Kidney (tissue), 13 donors: ENCODE measurements at regions not wholly inside any gene's neighbourhood (a gene's known extent, or its start where the extent isn't known, plus 50 kb on each side); places are given as distances from the start of the nearest gene placed in this dataset.
A peak's percentile ranks its signal among the peaks of the same experiment; 100 is the strongest.
"Not testable (repeated sequence)": the region's sequence is repeated elsewhere in the genome, so short reads cannot be mapped to it uniquely, and the experiment has no call there.

Experiments used
- DNase-seq, 5 donors: peaks; one replicate each; pipeline ENCODE4 v3.0.0-alpha.2; 2013 to 2020
- FAIRE-seq: peaks from 2 replicates; lab custom pipeline; 2012; peaks lifted over from hg19 to GRCh38; lab: Jason Lieb, UNC
- H3K27ac ChIP-seq, 2 donors: one replicate each; pipeline ENCODE4 v1.7.0; 2013; ENCODE audit warnings: low read depth in 2 of 2, low read length in 2 of 2, inconsistent platforms in 1 of 2
- H3K27me3 ChIP-seq: one replicate; pipeline ENCODE4 v1.7.1; 2013; ENCODE audit warnings: low read length, inconsistent platforms; ENCODE audit not compliant: control insufficient read depth, insufficient read depth
- H3K36me3 ChIP-seq, 3 donors: one replicate each; pipeline versions ENCODE4 v1.7.0 to v1.7.1; 2013; ENCODE audit warnings: low read length in 3 of 3, control low read depth in 1 of 3, inconsistent platforms in 1 of 3; ENCODE audit not compliant: insufficient read depth in 3 of 3, control insufficient read depth in 2 of 3
- H3K4me1 ChIP-seq, 3 donors: one replicate each; pipeline versions ENCODE4 v1.7.0 to v1.7.1; 2013; ENCODE audit warnings: low read length in 3 of 3, inconsistent platforms in 1 of 3, low read depth in 1 of 3; ENCODE audit not compliant: control insufficient read depth in 2 of 3, insufficient read depth in 2 of 3
- H3K4me3 ChIP-seq, 3 donors: one replicate each; pipeline versions ENCODE4 v1.7.0 to v1.8.1; 2013; ENCODE audit warnings: low read length in 3 of 3, control low read depth in 1 of 3, inconsistent platforms in 1 of 3
- H3K9ac ChIP-seq, 3 donors: one replicate each; pipeline versions ENCODE4 v1.7.0 to v1.7.1; 2013; ENCODE audit warnings: low read length in 3 of 3, control low read depth in 1 of 3, inconsistent platforms in 1 of 3
- H3K9me3 ChIP-seq, 3 donors: one replicate each; pipeline versions ENCODE4 v1.7.0 to v1.7.1; 2013; ENCODE audit warnings: low read length in 3 of 3, control low read depth in 1 of 3, inconsistent platforms in 1 of 3; ENCODE audit not compliant: control insufficient read depth in 2 of 3, insufficient read depth in 1 of 3
- CTCF ChIP-seq: IDR thresholded peaks from 3 replicates; pipeline ENCODE4 v1.5.1; 2012; ENCODE audit warnings: mild to moderate bottlenecking, moderate library complexity, borderline replicate concordance; ENCODE audit not compliant: insufficient read depth; ENCODE audit errors: extremely low read depth
- intact Hi-C: fragments of 100-400 bp; cut with DNase I; formaldehyde crosslinking; loops from one replicate; pipeline ENCODE4 v1.11.1; 2022
- donor health status: control.
- donor health status: control.
- donor health status: control.
- donor health status: control.
- donor health status: control.
- donor health status: DM: yes; HTN: yes; CAD: no.
- donor health status: Normal renal cell carcinoma (clear cell type).

GRCh38 chr1:223020770-223021169, 122.3 kb downstream of the TLR5 start:
- FAIRE-seq: no peak
- H3K4me1 ChIP-seq: no peaks in the 10 kb centered on the region
- TF ChIP-seq CTCF: no peak
- no peak overlapping the region for H3K27ac ChIP-seq
- H3K27me3 ChIP-seq: no peaks in the 10 kb centered on the region
- intact Hi-C loops: no loop called here
- H3K4me3 ChIP-seq: no peak overlapping the region
- no peaks in the 10 kb centered on the region for H3K36me3 ChIP-seq
- DNase-seq: no peak
- H3K9ac ChIP-seq: no peak overlapping the region
- peaks cover 0 to 3% (median 0%) of the 10 kb centered on the region in 3 donors for H3K9me3 ChIP-seq

GRCh38 chr1:223022641-223023473, 120.2 kb downstream of the TLR5 start:
- DNase-seq: peak in 4 of 5 donors; percentile 75 to 91 (median 82)
- Histone ChIP-seq H3K36me3 (no peaks in the 10 kb centered on the region), H3K27me3 (no peaks in the 10 kb centered on the region), H3K9me3 (peaks cover 0 to 3% (median 0%) of the 10 kb centered on the region in 3 donors), H3K9ac (no peak overlapping the region), H3K4me3 (no peak overlapping the region), H3K4me1 (no peaks in the 10 kb centered on the region), H3K27ac (no peak overlapping the region)
- no peak for FAIRE-seq
- no peak for TF ChIP-seq CTCF
- intact Hi-C loops: no loop called here

GRCh38 chr1:223023863-223024262, 119.2 kb downstream of the TLR5 start:
- Histone ChIP-seq H3K36me3 (no peaks in the 10 kb centered on the region), H3K9ac (no peak overlapping the region), H3K9me3 (peaks cover 0 to 3% (median 0%) of the 10 kb centered on the region in 3 donors), H3K27me3 (no peaks in the 10 kb centered on the region), H3K27ac (no peak overlapping the region), H3K4me1 (no peaks in the 10 kb centered on the region), H3K4me3 (no peak overlapping the region)
- FAIRE-seq (no peak), DNase-seq (no peak)
- intact Hi-C loops: no loop called here
- TF ChIP-seq CTCF: no peak

- H3K27me3 ChIP-seq, H3K4me3 ChIP-seq, intact Hi-C loops, H3K36me3 ChIP-seq, FAIRE-seq, DNase-seq, H3K9ac ChIP-seq, H3K9me3 ChIP-seq, H3K4me1 ChIP-seq, H3K27ac ChIP-seq: not testable (repeated sequence)
These were observed 118.6 kb downstream of the TLR5 start for GRCh38 chr1:223024486-223024885.

GRCh38 chr1:223025190-223025734, 117.8 kb downstream of the TLR5 start:
- H3K9me3 ChIP-seq, H3K36me3 ChIP-seq, H3K4me3 ChIP-seq, H3K9ac ChIP-seq, DNase-seq, intact Hi-C loops, H3K4me1 ChIP-seq, H3K27ac ChIP-seq, FAIRE-seq, H3K27me3 ChIP-seq: not testable (repeated sequence)

GRCh38 chr1:223026639-223027038, 116.4 kb downstream of the TLR5 start:
- H3K9ac ChIP-seq, H3K36me3 ChIP-seq, H3K4me3 ChIP-seq, intact Hi-C loops, FAIRE-seq, H3K9me3 ChIP-seq, H3K4me1 ChIP-seq, H3K27ac ChIP-seq, DNase-seq, H3K27me3 ChIP-seq: not testable (repeated sequence)
